Activated CD8-positive, alpha-beta T cell treated with anti-CD3 and anti-CD28 coated beads, Interleukin-2, amount 10 ng/mL, durations not matched to agents 7 days and 5 days (primary cell): ENCODE measurements at regions not wholly inside any gene's neighbourhood (a gene's known extent, or its start where the extent isn't known, plus 50 kb on each side); places are given as distances from the start of the nearest gene placed in this dataset.

Source experiments
- ATAC-seq: fragments of 150-1000 bp; cut with Tn5 transposase; one replicate; pipeline ENCODE4 v1.10.0; 2021; ENCODE audit warnings: moderate library complexity
- CTCF ChIA-PET: fragments of 350-600 bp; sonication (Branson Sonifier 250); formaldehyde crosslinking; loops from one replicate; lab custom pipeline; 2021; ENCODE audit warnings: antibody characterized with exemption; lab: Charles Lee
- POLR2A ChIA-PET: fragments of 350-600 bp; sonication (Branson Sonifier 250); formaldehyde crosslinking; loops from one replicate; lab custom pipeline; 2021; ENCODE audit warnings: antibody characterized with exemption; lab: Charles Lee
- DNase-seq: peaks from one replicate; pipeline ENCODE4 v3.0.0-alpha.2; 2020
- H3K27ac Mint-ChIP-seq: one replicate; pipeline ENCODE4 v1.8.0; 2021; ENCODE audit warnings: mild to moderate bottlenecking, mixed read lengths
- H3K27me3 Mint-ChIP-seq: one replicate; pipeline ENCODE4 v1.8.0; 2021; ENCODE audit warnings: low read depth, mixed read lengths
- H3K36me3 Mint-ChIP-seq: one replicate; pipeline ENCODE4 v1.8.0; 2021; ENCODE audit warnings: low read depth, mixed read lengths
- H3K4me1 Mint-ChIP-seq: one replicate; pipeline ENCODE4 v1.8.0; 2021; ENCODE audit warnings: low read depth, mixed read lengths
- H3K4me3 Mint-ChIP-seq: one replicate; pipeline ENCODE4 v1.8.0; 2021; ENCODE audit warnings: mild to moderate bottlenecking, mixed read lengths
- H3K9me3 Mint-ChIP-seq: one replicate; pipeline ENCODE4 v1.8.0; 2022; ENCODE audit warnings: mixed read lengths; ENCODE audit not compliant: insufficient read depth

GRCh38 chr1:185419718-185420117 is 102.7 kb upstream of the IVNS1ABP start:
- POLR2A ChIA-PET, result interaction anchor here (0.6 to 8.4 kb wide), 5 partner anchors 20 to 217 kb away, joined by 3 to 87 read pairs (median 9); partner anchors contain the start of gene IVNS1ABP
- DNase-seq (no peak), ATAC-seq (no peak)
- Mint-ChIP-seq H3K27ac (peak overlapping the region; percentile 96), H3K9me3 (peaks cover 5% of the 10 kb centered on the region), H3K4me1 (peaks cover 81% of the 10 kb centered on the region), H3K27me3 (no peaks in the 10 kb centered on the region), H3K4me3 (no peak overlapping the region), H3K36me3 (peaks cover 48% of the 10 kb centered on the region)
- CTCF ChIA-PET, result interaction anchor here (1.0 to 2.9 kb wide), 7 partner anchors 15 to 250 kb away, joined by 3 to 15 read pairs (median 4); partner anchors contain the start of gene IVNS1ABP

- Mint-ChIP-seq H3K4me1 (peaks cover 78% of the 10 kb centered on the region), H3K9me3 (peaks cover 5% of the 10 kb centered on the region), H3K27me3 (no peaks in the 10 kb centered on the region), H3K36me3 (peaks cover 41% of the 10 kb centered on the region), H3K4me3 (no peak overlapping the region), H3K27ac (no peak overlapping the region)
- ChIA-PET POLR2A (interaction anchor here (0.8 to 8.4 kb wide), 4 partner anchors 21 to 141 kb away, joined by 4 to 87 read pairs (median 7); partner anchors contain the start of gene IVNS1ABP), CTCF (interaction anchor here (0.9 to 2.9 kb wide), 11 partner anchors 17 to 249 kb away, joined by 3 to 15 read pairs (median 3); partner anchors contain the start of gene IVNS1ABP)
- no peak for ATAC-seq
- DNase-seq, result no peak
Measured at GRCh38 chr1:185418472-185418871, 101.4 kb upstream of the IVNS1ABP start.

- POLR2A ChIA-PET, result no interaction called here
Measured at GRCh38 chr1:185412385-185413087, 95.5 kb upstream of the IVNS1ABP start.

GRCh38 chr1:185409763-185410528 is 92.9 kb upstream of the IVNS1ABP start:
- POLR2A ChIA-PET, result no interaction called here
- no peak for ATAC-seq
- peaks cover 48% of the 10 kb centered on the region for H3K4me1 Mint-ChIP-seq
- H3K9me3 Mint-ChIP-seq, result peaks cover 16% of the 10 kb centered on the region
- no peak overlapping the region for H3K4me3 Mint-ChIP-seq
- CTCF ChIA-PET, result no interaction called here
- peaks cover 39% of the 10 kb centered on the region for H3K36me3 Mint-ChIP-seq
- DNase-seq, result no peak
- no peak overlapping the region for H3K27ac Mint-ChIP-seq
- no peaks in the 10 kb centered on the region for H3K27me3 Mint-ChIP-seq

More at GRCh38 chr1:185412385-185413087, 95.5 kb upstream of the IVNS1ABP start:
- ATAC-seq (peak; percentile 83), DNase-seq (no peak)
- H3K4me3 Mint-ChIP-seq, result peak overlapping the region; percentile 7
- no peaks in the 10 kb centered on the region for H3K27me3 Mint-ChIP-seq
- peak overlapping the region; percentile 78 for H3K27ac Mint-ChIP-seq
- H3K36me3 Mint-ChIP-seq, result peaks cover 38% of the 10 kb centered on the region
- peaks cover 58% of the 10 kb centered on the region for H3K4me1 Mint-ChIP-seq
- CTCF ChIA-PET, result interaction anchor here (1.1 to 2.4 kb wide), 2 partner anchors 95 to 148 kb away, joined by 3 to 7 read pairs; partner anchors contain the start of gene IVNS1ABP
- H3K9me3 Mint-ChIP-seq, result peaks cover 11% of the 10 kb centered on the region

- CTCF ChIA-PET, result no interaction called here
- POLR2A ChIA-PET, result no interaction called here
Measured at GRCh38 chr1:185409345-185409744, 92.3 kb upstream of the IVNS1ABP start.

GRCh38 chr1:185408700-185409270 is 91.7 kb upstream of the IVNS1ABP start:
- H3K4me3 Mint-ChIP-seq, result no peak overlapping the region
- H3K27ac Mint-ChIP-seq, result no peak overlapping the region
- H3K27me3 Mint-ChIP-seq, result no peaks in the 10 kb centered on the region
- peaks cover 50% of the 10 kb centered on the region for H3K4me1 Mint-ChIP-seq
- DNase-seq, result no peak
- CTCF ChIA-PET, result no interaction called here
- peaks cover 36% of the 10 kb centered on the region for H3K36me3 Mint-ChIP-seq
- peaks cover 16% of the 10 kb centered on the region for H3K9me3 Mint-ChIP-seq
- ATAC-seq, result no peak
- POLR2A ChIA-PET, result no interaction called here

More at GRCh38 chr1:185409345-185409744, 92.3 kb upstream of the IVNS1ABP start:
- ATAC-seq, result no peak
- no peak for DNase-seq
- Mint-ChIP-seq H3K9me3 (peaks cover 16% of the 10 kb centered on the region), H3K27ac (no peak overlapping the region), H3K4me3 (no peak overlapping the region), H3K27me3 (no peaks in the 10 kb centered on the region), H3K4me1 (peaks cover 52% of the 10 kb centered on the region), H3K36me3 (peaks cover 39% of the 10 kb centered on the region)

GRCh38 chr1:185406691-185407009 is 89.6 kb upstream of the IVNS1ABP start:
- DNase-seq (no peak), ATAC-seq (no peak)
- Mint-ChIP-seq H3K36me3 (peaks cover 40% of the 10 kb centered on the region), H3K9me3 (peaks cover 19% of the 10 kb centered on the region), H3K27ac (no peak overlapping the region), H3K4me1 (peaks cover 45% of the 10 kb centered on the region), H3K27me3 (no peaks in the 10 kb centered on the region), H3K4me3 (no peak overlapping the region)
- CTCF ChIA-PET, result no interaction called here
- POLR2A ChIA-PET, result interaction anchor here (1.2 kb wide), 1 partner anchor 89 kb away, joined by 4 read pairs; no protein-coding TSS in a partner anchor

GRCh38 chr1:185406006-185406690 is 89.1 kb upstream of the IVNS1ABP start:
- H3K27ac Mint-ChIP-seq, result no peak overlapping the region
- DNase-seq (no peak), ATAC-seq (no peak)
- ChIA-PET CTCF (interaction anchor here (0.9 to 1.0 kb wide), 2 partner anchors 33 to 88 kb away, joined by 3 to 4 read pairs; no protein-coding TSS in a partner anchor), POLR2A (interaction anchor here (1.2 kb wide), 1 partner anchor 88 kb away, joined by 4 read pairs; no protein-coding TSS in a partner anchor)
- peaks cover 42% of the 10 kb centered on the region for H3K4me1 Mint-ChIP-seq
- H3K36me3 Mint-ChIP-seq, result peaks cover 37% of the 10 kb centered on the region
- H3K4me3 Mint-ChIP-seq, result no peak overlapping the region
- H3K9me3 Mint-ChIP-seq, result peaks cover 19% of the 10 kb centered on the region
- no peaks in the 10 kb centered on the region for H3K27me3 Mint-ChIP-seq

GRCh38 chr1:185404907-185405568 is 88.0 kb upstream of the IVNS1ABP start:
- POLR2A ChIA-PET, result no interaction called here
- H3K4me1 Mint-ChIP-seq, result peaks cover 45% of the 10 kb centered on the region
- no peak for ATAC-seq
- CTCF ChIA-PET, result interaction anchor here (0.9 to 1.3 kb wide), 4 partner anchors 34 to 87 kb away, joined by 3 to 4 read pairs (median 3); no protein-coding TSS in a partner anchor
- peak overlapping the region; percentile 63 for H3K27ac Mint-ChIP-seq
- peaks cover 42% of the 10 kb centered on the region for H3K36me3 Mint-ChIP-seq
- peak overlapping the region; percentile 34 for H3K4me3 Mint-ChIP-seq
- H3K27me3 Mint-ChIP-seq, result no peaks in the 10 kb centered on the region
- peaks cover 19% of the 10 kb centered on the region for H3K9me3 Mint-ChIP-seq
- no peak for DNase-seq

- CTCF ChIA-PET, result interaction anchor here (1.0 to 1.3 kb wide), 2 partner anchors 35 to 42 kb away, joined by 3 read pairs; no protein-coding TSS in a partner anchor
- DNase-seq (no peak), ATAC-seq (no peak)
- H3K9me3 Mint-ChIP-seq, result peaks cover 19% of the 10 kb centered on the region
- H3K4me3 Mint-ChIP-seq, result peak overlapping the region; percentile 34
- peaks cover 38% of the 10 kb centered on the region for H3K36me3 Mint-ChIP-seq
- no peaks in the 10 kb centered on the region for H3K27me3 Mint-ChIP-seq
- peak overlapping the region; percentile 63 for H3K27ac Mint-ChIP-seq
- POLR2A ChIA-PET, result no interaction called here
- H3K4me1 Mint-ChIP-seq, result peaks cover 44% of the 10 kb centered on the region
Measured at GRCh38 chr1:185404291-185404690, 87.2 kb upstream of the IVNS1ABP start.
